ENCODE measurements at regions not wholly inside any gene's neighbourhood (a gene's known extent, or its start where the extent isn't known, plus 50 kb on each side); places are given as distances from the start of the nearest gene placed in this dataset.

GRCh38 chr16:65218348-65218747 is 96.5 kb upstream of the CDH11 start:
- Histone ChIP-seq H3K79me2 (ENCODE audit: control insufficient read depth, insufficient read depth, low read length) (no peaks in the 10 kb centered on the region), H3K4me3 (ENCODE audit: control extremely low read depth in 1 of 5, extremely low read depth in 1 of 5, insufficient read depth in 1 of 5, low read depth in 2 of 5, low read length in 4 of 5) (no peak overlapping the region), H4K20me1 (ENCODE audit: control insufficient read depth, insufficient read depth, low read length, poor library complexity, severe bottlenecking) (no peaks in the 10 kb centered on the region), H3K36me3 (replicated peaks in 1 of 2; ENCODE audit: control extremely low read depth in 1 of 2, control insufficient read depth in 1 of 2, extremely low read depth in 1 of 2, insufficient read depth in 2 of 2, low read length in 1 of 2) (no peaks in the 10 kb centered on the region), H3K27me3 (replicated peaks in 1 of 4; ENCODE audit: control extremely low read depth in 1 of 4, control insufficient read depth in 3 of 4, insufficient read depth in 4 of 4, low read length in 3 of 4) (no peaks in the 10 kb centered on the region), H3K4me1 (ENCODE audit: control insufficient read depth in 2 of 2, insufficient read depth in 2 of 2, low read length in 2 of 2) (no peaks in the 10 kb centered on the region), H3K4me2 (replicated peaks; ENCODE audit: low read depth, low read length, poor library complexity, severe bottlenecking) (no peak overlapping the region), H3K9me3 (ENCODE audit: control extremely low read depth in 1 of 3, control insufficient read depth in 2 of 3, insufficient read depth in 1 of 3, low read length in 2 of 3) (no peaks in the 10 kb centered on the region), H3K27ac (ENCODE audit: low read length in 2 of 2) (no peak overlapping the region), H2AFZ (ENCODE audit: insufficient read depth, low read depth, low read length, poor library complexity, severe bottlenecking) (no peak overlapping the region), H3K9ac (ENCODE audit: low read length) (no peak overlapping the region)
- CTCF ChIA-PET: no interaction called here
- no peak overlapping the region for H3K4me3 Mint-ChIP-seq
- ATAC-seq (ENCODE audit: low read depth) (no peak), DNase-seq (no peak)
- TF ChIP-seq CTCF (IDR thresholded peaks at IDR 0.05): no peak
- TF ChIP-seq EZH2 (IDR thresholded peaks at IDR 0.05; ENCODE audit: borderline replicate concordance, insufficient read depth, low read depth, low read length, poor library complexity, severe bottlenecking): no peak
- 86% methylated on average over 3 of the region's 3 CpGs for WGBS (ENCODE audit: insufficient coverage)
- H3K27ac Mint-ChIP-seq: no peak overlapping the region
- H3K27me3 Mint-ChIP-seq: no peaks in the 10 kb centered on the region
- no peaks in the 10 kb centered on the region for H3K9me3 Mint-ChIP-seq (ENCODE audit: insufficient read depth)
- intact Hi-C loops (cut with micrococcal nuclease): no loop called here
- H3K4me1 Mint-ChIP-seq: no peaks in the 10 kb centered on the region
- POLR2A ChIA-PET: no interaction called here

GRCh38 chr16:65213866-65214595 is 92.2 kb upstream of the CDH11 start:
- Histone ChIP-seq H3K27ac (ENCODE audit: low read length in 2 of 2) (no peak overlapping the region), H3K4me2 (replicated peaks; ENCODE audit: low read depth, low read length, poor library complexity, severe bottlenecking) (no peak overlapping the region), H2AFZ (ENCODE audit: insufficient read depth, low read depth, low read length, poor library complexity, severe bottlenecking) (no peak overlapping the region), H3K79me2 (ENCODE audit: control insufficient read depth, insufficient read depth, low read length) (no peaks in the 10 kb centered on the region), H3K36me3 (replicated peaks in 1 of 2; ENCODE audit: control extremely low read depth in 1 of 2, control insufficient read depth in 1 of 2, extremely low read depth in 1 of 2, insufficient read depth in 2 of 2, low read length in 1 of 2) (no peaks in the 10 kb centered on the region), H3K4me3 (ENCODE audit: control extremely low read depth in 1 of 5, extremely low read depth in 1 of 5, insufficient read depth in 1 of 5, low read depth in 2 of 5, low read length in 4 of 5) (no peak overlapping the region), H3K4me1 (ENCODE audit: control insufficient read depth in 2 of 2, insufficient read depth in 2 of 2, low read length in 2 of 2) (no peaks in the 10 kb centered on the region), H3K9me3 (ENCODE audit: control extremely low read depth in 1 of 3, control insufficient read depth in 2 of 3, insufficient read depth in 1 of 3, low read length in 2 of 3) (no peaks in the 10 kb centered on the region), H3K27me3 (replicated peaks in 1 of 4; ENCODE audit: control extremely low read depth in 1 of 4, control insufficient read depth in 3 of 4, insufficient read depth in 4 of 4, low read length in 3 of 4) (no peaks in the 10 kb centered on the region), H3K9ac (ENCODE audit: low read length) (no peak overlapping the region), H4K20me1 (ENCODE audit: control insufficient read depth, insufficient read depth, low read length, poor library complexity, severe bottlenecking) (no peaks in the 10 kb centered on the region)
- no peaks in the 10 kb centered on the region for H3K4me1 Mint-ChIP-seq
- no peak overlapping the region for H3K27ac Mint-ChIP-seq
- H3K9me3 Mint-ChIP-seq (ENCODE audit: insufficient read depth): no peaks in the 10 kb centered on the region
- no peak for ATAC-seq (ENCODE audit: low read depth)
- POLR2A ChIA-PET: no interaction called here
- no peak for TF ChIP-seq EZH2 (IDR thresholded peaks at IDR 0.05; ENCODE audit: borderline replicate concordance, insufficient read depth, low read depth, low read length, poor library complexity, severe bottlenecking)
- no peak for TF ChIP-seq CTCF (IDR thresholded peaks at IDR 0.05)
- DNase-seq: no peak
- no peaks in the 10 kb centered on the region for H3K27me3 Mint-ChIP-seq
- CTCF ChIA-PET: no interaction called here
- intact Hi-C loops (cut with micrococcal nuclease): no loop called here
- whole genome bisulfite sequencing (ENCODE audit: insufficient coverage): no CpG with 5 or more reads among the region's 4 CpGs
- no peak overlapping the region for H3K4me3 Mint-ChIP-seq
